Panc1 (cell line): ENCODE measurements at regions not wholly inside any gene's neighbourhood (a gene's known extent, or its start where the extent isn't known, plus 50 kb on each side); places are given as distances from the start of the nearest gene placed in this dataset.

Experiments used
- ATAC-seq: fragments of 200-7000 bp; cut with Tn5 transposase; 2 replicates; pipeline ENCODE4 v1.9.1; 2020; ENCODE audit warnings: mild to moderate bottlenecking, moderate library complexity
- BruUV-seq: library from RNA; stranded (reverse); fragments of 400-500 nt; replicated peaks from 2 replicates; lab custom pipeline; 2021; lab: Mats Ljungman, UMichigan
- CTCF ChIA-PET: fragments of 300-600 bp; sonication (Branson Sonifier 250); formaldehyde crosslinking; loops from one replicate; lab custom pipeline; 2022; ENCODE audit warnings: antibody characterized with exemption; lab: Charles Lee
- POLR2A ChIA-PET: fragments of 300-600 bp; sonication (Branson Sonifier 250); formaldehyde crosslinking; loops from one replicate; lab custom pipeline; 2022; ENCODE audit warnings: antibody characterized with exemption; lab: Charles Lee
- DNase-seq: peaks from one replicate; pipeline ENCODE4 v3.0.0-alpha.2; 2010; ENCODE audit warnings: low read depth, low spot score
- H3K27ac ChIP-seq: 2 replicates; pipeline ENCODE4 v1.5.1; 2011; ENCODE audit warnings: mild to moderate bottlenecking, low read length, inconsistent platforms
- H3K27me3 ChIP-seq: fragments of 200-500 bp; sonication (Bioruptor generic); 2 replicates; pipeline ENCODE4 v1.6.0; 2014; ENCODE audit warnings: low read length, inconsistent platforms; ENCODE audit not compliant: control insufficient read depth, insufficient read depth
- H3K36me3 ChIP-seq: fragments of 200-500 bp; sonication (Bioruptor generic); 2 replicates; pipeline ENCODE4 v1.5.1; 2014; ENCODE audit warnings: inconsistent platforms, mild to moderate bottlenecking, low read length, moderate library complexity; ENCODE audit not compliant: control insufficient read depth, insufficient read depth
- H3K4me1 ChIP-seq: 2 replicates; pipeline ENCODE4 v1.5.1; 2011; ENCODE audit warnings: inconsistent platforms, mild to moderate bottlenecking, low read length, moderate library complexity; ENCODE audit not compliant: control insufficient read depth, insufficient read depth
- H3K4me3 ChIP-seq, 2 experiments: 2 replicates each; pipeline ENCODE4 v1.5.1; 2011 to 2012; ENCODE audit warnings: low read depth in 2 of 2, low read length in 2 of 2, mild to moderate bottlenecking in 2 of 2, inconsistent platforms in 1 of 2, moderate library complexity in 1 of 2
- H3K9me3 ChIP-seq: fragments of 200-500 bp; sonication (Bioruptor generic); 2 replicates; pipeline ENCODE4 v1.5.1; 2014; ENCODE audit warnings: low read depth, mild to moderate bottlenecking, inconsistent platforms, low read length, moderate library complexity; ENCODE audit not compliant: control insufficient read depth, insufficient read depth
- CTCF ChIP-seq: fragments of 450-650 bp; IDR thresholded peaks from 2 replicates; pipeline ENCODE4 v1.5.1; 2017; ENCODE audit warnings: mild to moderate bottlenecking
- POLR2AphosphoS5 ChIP-seq: IDR thresholded peaks from 2 replicates; pipeline ENCODE4 v1.6.1; 2012; ENCODE audit warnings: mild to moderate bottlenecking, low read depth, low read length, moderate library complexity
- REST ChIP-seq, 2 experiments: IDR thresholded peaks; 2 replicates each; pipeline ENCODE4 v1.6.1; 2011 to 2012; ENCODE audit warnings: low read depth in 2 of 2, control low read depth in 1 of 2, low read length in 1 of 2, mild to moderate bottlenecking in 1 of 2, moderate library complexity in 1 of 2; ENCODE audit not compliant: insufficient read depth in 1 of 2
- SIN3A ChIP-seq: IDR thresholded peaks from 2 replicates; pipeline ENCODE4 v1.6.1; 2012; ENCODE audit warnings: low read depth, mild to moderate bottlenecking, low read length, moderate library complexity, borderline replicate concordance; ENCODE audit not compliant: insufficient read depth
- TCF7L2 ChIP-seq: IDR thresholded peaks from 2 replicates; pipeline ENCODE4 v1.6.1; 2011; ENCODE audit warnings: mild to moderate bottlenecking, low read depth, low read length, inconsistent platforms
- in situ Hi-C: cut with HindIII; loops from 2 replicates; pipeline ENCODE4 v1.10.0; 2016; ENCODE audit warnings: low sequenced_read_pairs, low pct_unique_long_range_greater_than_20kb
- intact Hi-C: fragments of 100-400 bp; cut with micrococcal nuclease; formaldehyde crosslinking; loops from one replicate; pipeline ENCODE4 v1.10.0; 2022; ENCODE audit not compliant: unreplicated experiment

DNA sequence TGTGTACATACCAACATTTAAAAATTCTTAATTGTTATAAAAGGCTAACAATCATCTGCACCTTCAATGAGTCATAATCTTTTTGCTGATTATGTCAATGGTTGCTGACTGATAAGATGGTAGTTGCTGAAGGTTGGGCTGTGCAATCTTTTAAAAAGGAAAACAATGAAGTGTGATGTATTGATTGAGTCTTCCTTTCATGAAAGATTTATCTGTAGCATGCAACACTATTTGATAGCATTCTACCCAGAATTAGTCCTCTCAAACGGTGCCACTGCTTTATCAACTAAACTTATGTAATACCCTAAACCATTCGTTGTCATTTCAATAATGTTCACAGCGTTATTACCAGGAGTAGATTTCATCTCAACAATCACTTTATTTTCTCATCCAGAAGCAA lies 2360.6 kb downstream of the PCDH9 start:
- Histone ChIP-seq H3K36me3 (no peaks in the 10 kb centered on the region), H3K27me3 (no peaks in the 10 kb centered on the region), H3K4me3 (no peak overlapping the region), H3K27ac (no peak overlapping the region), H3K4me1 (no peaks in the 10 kb centered on the region), H3K9me3 (no peaks in the 10 kb centered on the region)
- BruUV-seq = no TSS peak
- no peak for ATAC-seq
- ChIA-PET CTCF (no interaction called here), POLR2A (no interaction called here)
- intact Hi-C loops = no loop called here
- no peak for DNase-seq
- TF ChIP-seq REST (IDR thresholded peaks at IDR 0.05; ENCODE audit: insufficient read depth in 1 of 2, low read depth in 2 of 2, low read length in 1 of 2) (no peak), TCF7L2 (no peak), SIN3A (no peak), POLR2AphosphoS5 (no peak), CTCF (no peak)
- in situ Hi-C loops = no loop called here

GRCh38 chr13:64867856-64868255 lies 2362.3 kb downstream of the PCDH9 start:
- no TSS peak for BruUV-seq

More at GRCh38 chr13:64867856-64868255, 2362.3 kb downstream of the PCDH9 start:
- Histone ChIP-seq H3K4me3 (no peak overlapping the region), H3K27ac (no peak overlapping the region), H3K36me3 (no peaks in the 10 kb centered on the region), H3K9me3 (no peaks in the 10 kb centered on the region), H3K4me1 (no peaks in the 10 kb centered on the region), H3K27me3 (no peaks in the 10 kb centered on the region)
- ChIA-PET CTCF (no interaction called here), POLR2A (no interaction called here)
- in situ Hi-C loops (no loop called here), intact Hi-C loops (no loop called here)
- TF ChIP-seq CTCF = no peak
- no peak for TF ChIP-seq POLR2AphosphoS5
- no peak for TF ChIP-seq SIN3A
- TF ChIP-seq REST (IDR thresholded peaks at IDR 0.05; ENCODE audit: insufficient read depth in 1 of 2, low read depth in 2 of 2, low read length in 1 of 2) = no peak
- DNase-seq = no peak
- no peak for ATAC-seq
